Endodermal cell (in vitro differentiated cells): ENCODE measurements at regions not wholly inside any gene's neighbourhood (a gene's known extent, or its start where the extent isn't known, plus 50 kb on each side); places are given as distances from the start of the nearest gene placed in this dataset.

Source experiments
- DNase-seq: peaks from one replicate; pipeline ENCODE4 v3.0.0-alpha.2; 2017
- H3K27ac ChIP-seq: 2 replicates; pipeline ENCODE4 v1.5.1; 2013; ENCODE audit warnings: mild to moderate bottlenecking, low read depth, low read length, moderate library complexity
- H3K27me3 ChIP-seq: 2 replicates; pipeline ENCODE4 v1.6.1; 2013; ENCODE audit warnings: mild to moderate bottlenecking, low read length, moderate library complexity; ENCODE audit not compliant: insufficient read depth, control insufficient read depth, poor library complexity, severe bottlenecking
- H3K36me3 ChIP-seq: 2 replicates; pipeline ENCODE4 v1.7.0; 2013; ENCODE audit warnings: mild to moderate bottlenecking, low read length, moderate library complexity; ENCODE audit not compliant: control insufficient read depth, insufficient read depth
- H3K4me1 ChIP-seq: one replicate; pipeline ENCODE4 v1.7.0; 2013; ENCODE audit warnings: low read length; ENCODE audit not compliant: control insufficient read depth, insufficient read depth
- H3K4me3 ChIP-seq: 2 replicates; pipeline ENCODE4 v1.5.1; 2013; ENCODE audit warnings: mild to moderate bottlenecking, low read length, moderate library complexity
- H3K9ac ChIP-seq: 2 replicates; pipeline ENCODE4 v1.6.1; 2013; ENCODE audit warnings: mild to moderate bottlenecking, low read length, moderate library complexity; ENCODE audit not compliant: poor library complexity, severe bottlenecking; ENCODE audit errors: extremely low read depth
- H3K9me3 ChIP-seq: 2 replicates; pipeline ENCODE4 v1.6.1; 2013; ENCODE audit warnings: mild to moderate bottlenecking, low read length, moderate library complexity; ENCODE audit not compliant: control insufficient read depth
- H3K27ac Mint-ChIP-seq: 2 replicates; pipeline ENCODE4 v1.8.0; 2020; ENCODE audit warnings: mixed read lengths
- H3K27me3 Mint-ChIP-seq: 2 replicates; pipeline ENCODE4 v1.8.0; 2021; ENCODE audit warnings: mild to moderate bottlenecking, mixed read lengths; ENCODE audit not compliant: insufficient read depth
- H3K36me3 Mint-ChIP-seq: 2 replicates; pipeline ENCODE4 v1.8.0; 2020; ENCODE audit warnings: low read depth, mixed read lengths
- H3K4me1 Mint-ChIP-seq: 2 replicates; pipeline ENCODE4 v1.8.0; 2020; ENCODE audit warnings: mixed read lengths
- H3K4me3 Mint-ChIP-seq: 2 replicates; pipeline ENCODE4 v1.8.0; 2020; ENCODE audit warnings: mild to moderate bottlenecking, moderate library complexity, mixed read lengths
- H3K9me3 Mint-ChIP-seq: 2 replicates; pipeline ENCODE4 v1.8.0; 2020; ENCODE audit warnings: mild to moderate bottlenecking, mixed read lengths
- WGBS, 2 experiments: methylation state at CpG; one replicate each; pipeline versions ENCODE4 v1.1.5 to v1.1.7; 2013; ENCODE audit warnings: missing lambda C conversion rate in 2 of 2, mixed read lengths in 1 of 2; ENCODE audit not compliant: insufficient coverage in 1 of 2, insufficient read length in 1 of 2; 5-methylcytosine and 5-hydroxymethylcytosine counted together
- TF ChIP-seq, protein P1 (sequence below): fragments of 200-600 bp; sonication (generic); conservative IDR thresholded peaks from 2 replicates; pipeline ENCODE4 v1.5.0; 2021; ENCODE audit warnings: antibody characterized with exemption, mild to moderate bottlenecking

DNA sequence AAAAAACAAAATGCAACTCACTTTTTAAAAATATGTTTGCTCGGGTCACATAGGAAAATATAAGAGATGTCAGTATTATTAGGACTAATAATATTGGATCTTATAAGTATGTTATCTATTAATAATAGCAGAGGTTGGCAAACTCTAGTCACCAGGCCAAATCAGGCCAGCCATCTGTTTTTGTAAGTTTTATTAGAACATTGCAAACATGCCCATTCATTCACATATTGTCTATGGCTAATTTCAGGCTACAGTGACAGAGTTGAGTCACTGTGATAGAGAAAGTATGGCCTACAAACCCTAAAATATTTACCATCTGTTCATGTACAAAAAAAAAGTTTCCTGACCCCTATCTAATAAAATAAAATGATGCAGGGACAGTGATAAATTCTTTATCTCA lies 97.7 kb upstream of the CDH6 start:
- Histone ChIP-seq H3K9ac (no peak overlapping the region), H3K4me3 (no peak overlapping the region), H3K36me3 (no peaks in the 10 kb centered on the region), H3K27ac (no peak overlapping the region), H3K4me1 (peaks cover 6% of the 10 kb centered on the region), H3K27me3 (peaks cover 15% of the 10 kb centered on the region), H3K9me3 (peaks cover 16% of the 10 kb centered on the region)
- no peaks in the 10 kb centered on the region for H3K36me3 Mint-ChIP-seq
- TF ChIP-seq, protein P1, sequence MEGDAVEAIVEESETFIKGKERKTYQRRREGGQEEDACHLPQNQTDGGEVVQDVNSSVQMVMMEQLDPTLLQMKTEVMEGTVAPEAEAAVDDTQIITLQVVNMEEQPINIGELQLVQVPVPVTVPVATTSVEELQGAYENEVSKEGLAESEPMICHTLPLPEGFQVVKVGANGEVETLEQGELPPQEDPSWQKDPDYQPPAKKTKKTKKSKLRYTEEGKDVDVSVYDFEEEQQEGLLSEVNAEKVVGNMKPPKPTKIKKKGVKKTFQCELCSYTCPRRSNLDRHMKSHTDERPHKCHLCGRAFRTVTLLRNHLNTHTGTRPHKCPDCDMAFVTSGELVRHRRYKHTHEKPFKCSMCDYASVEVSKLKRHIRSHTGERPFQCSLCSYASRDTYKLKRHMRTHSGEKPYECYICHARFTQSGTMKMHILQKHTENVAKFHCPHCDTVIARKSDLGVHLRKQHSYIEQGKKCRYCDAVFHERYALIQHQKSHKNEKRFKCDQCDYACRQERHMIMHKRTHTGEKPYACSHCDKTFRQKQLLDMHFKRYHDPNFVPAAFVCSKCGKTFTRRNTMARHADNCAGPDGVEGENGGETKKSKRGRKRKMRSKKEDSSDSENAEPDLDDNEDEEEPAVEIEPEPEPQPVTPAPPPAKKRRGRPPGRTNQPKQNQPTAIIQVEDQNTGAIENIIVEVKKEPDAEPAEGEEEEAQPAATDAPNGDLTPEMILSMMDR, result no peak
- DNase-seq, result no peak
- no peak overlapping the region for H3K27ac Mint-ChIP-seq
- no peaks in the 10 kb centered on the region for H3K27me3 Mint-ChIP-seq
- H3K9me3 Mint-ChIP-seq, result peaks cover 9% of the 10 kb centered on the region
- H3K4me3 Mint-ChIP-seq, result no peak overlapping the region
- WGBS, 2 experiments, result no CpG with 5 or more reads among the region's 1 CpG
- peaks cover 6% of the 10 kb centered on the region for H3K4me1 Mint-ChIP-seq

DNA sequence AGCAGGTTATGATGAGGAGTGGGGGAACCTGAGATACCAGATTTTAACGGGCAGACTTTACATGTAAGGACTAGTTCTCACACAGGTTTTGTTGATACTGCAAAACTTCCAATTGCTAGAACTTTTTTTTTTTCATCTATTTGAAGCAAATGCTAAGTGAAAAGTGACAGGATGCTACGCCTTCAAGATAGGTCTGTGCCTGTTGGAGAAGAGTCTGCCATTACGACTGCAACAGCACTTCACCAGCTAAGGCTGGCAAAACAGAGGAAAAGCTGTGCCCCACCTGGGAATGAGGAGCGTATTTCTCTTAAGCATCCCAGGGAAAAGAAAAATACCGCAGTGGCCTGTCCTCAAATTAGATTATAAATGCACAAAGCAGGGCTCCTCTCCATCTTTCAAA lies 102.0 kb upstream of the CDH6 start:
- TF ChIP-seq, protein P1, result no peak
- peaks cover 3% of the 10 kb centered on the region for H3K27me3 ChIP-seq
- no peak for DNase-seq
- Mint-ChIP-seq H3K27me3 (no peaks in the 10 kb centered on the region), H3K4me1 (peaks cover 18% of the 10 kb centered on the region), H3K4me3 (no peak overlapping the region), H3K27ac (no peak overlapping the region), H3K36me3 (no peaks in the 10 kb centered on the region), H3K9me3 (peaks cover 9% of the 10 kb centered on the region)
- H3K4me3 ChIP-seq, result no peak overlapping the region
- WGBS, 2 experiments, result 96% methylated on average over 2 to 5 of the region's 5 CpGs
- H3K27ac ChIP-seq, result no peak overlapping the region
- H3K4me1 ChIP-seq, result peaks cover 7% of the 10 kb centered on the region
- no peak overlapping the region for H3K9ac ChIP-seq
- H3K36me3 ChIP-seq, result no peaks in the 10 kb centered on the region
- H3K9me3 ChIP-seq, result peaks cover 16% of the 10 kb centered on the region

DNA sequence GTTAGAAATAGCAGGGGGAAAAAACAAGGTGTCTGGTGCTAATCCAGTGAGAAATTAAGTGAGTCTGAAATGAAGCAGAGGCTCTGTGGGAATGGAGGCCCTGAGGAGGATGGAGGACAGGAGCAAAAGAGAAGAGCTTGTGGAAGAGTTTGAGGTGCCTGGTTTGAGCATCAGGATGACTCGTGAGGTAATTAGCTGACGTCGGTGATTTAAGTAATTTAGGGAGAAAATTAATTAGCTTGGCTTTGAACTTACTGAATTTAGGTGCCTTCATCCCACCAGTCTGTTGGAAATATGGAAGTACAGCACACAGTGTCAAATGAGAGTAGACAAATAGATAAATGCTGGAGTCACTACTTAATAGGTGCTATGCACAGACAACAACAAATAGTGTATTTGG lies 103.0 kb upstream of the CDH6 start:
- Histone ChIP-seq H3K27ac (no peak overlapping the region), H3K9me3 (peaks cover 16% of the 10 kb centered on the region), H3K9ac (no peak overlapping the region), H3K4me3 (no peak overlapping the region), H3K36me3 (no peaks in the 10 kb centered on the region), H3K27me3 (no peaks in the 10 kb centered on the region), H3K4me1 (peaks cover 4% of the 10 kb centered on the region)
- TF ChIP-seq, protein P1, result no peak
- Mint-ChIP-seq H3K4me3 (no peak overlapping the region), H3K4me1 (peaks cover 18% of the 10 kb centered on the region), H3K27me3 (no peaks in the 10 kb centered on the region), H3K27ac (no peak overlapping the region), H3K9me3 (peaks cover 9% of the 10 kb centered on the region), H3K36me3 (no peaks in the 10 kb centered on the region)
- WGBS, 2 experiments, result 96 to 97% methylated on average over 3 of the region's 3 CpGs
- DNase-seq, result no peak
